Right lobe of liver (tissue), 6 donors: ENCODE measurements at regions not wholly inside any gene's neighbourhood (a gene's known extent, or its start where the extent isn't known, plus 50 kb on each side); places are given as distances from the start of the nearest gene placed in this dataset.

ENCODE experiments used
- ATAC-seq, 4 donors: fragments of 200-7000 bp; cut with Tn5 transposase; one replicate each; pipeline ENCODE4 v1.9.1; 2020; ENCODE audit warnings: mild to moderate bottlenecking in 4 of 4, moderate library complexity in 4 of 4
- DNase-seq, 3 donors: peaks; one replicate each; pipeline ENCODE4 v3.0.0-alpha.2; 2020
- H3K27ac ChIP-seq, 3 donors: fragments of 200-600 bp; one replicate each; pipeline ENCODE4 v1.8.0; 2022
- H3K27me3 ChIP-seq, 2 donors: fragments of 200-600 bp; one replicate each; pipeline ENCODE4 v1.8.0; 2022
- H3K36me3 ChIP-seq, 4 donors: fragments of 200-600 bp; sonication (generic) in 1 of 4; one replicate each; pipeline versions ENCODE4 v1.5.1 to v1.8.0; 2017 to 2022; ENCODE audit warnings: control low read depth in 1 of 4
- H3K4me1 ChIP-seq, 4 donors: fragments of 200-600 bp; sonication (generic) in 1 of 4; one replicate each; pipeline versions ENCODE4 v1.5.1 to v1.8.0; 2017 to 2022; ENCODE audit warnings: control low read depth in 1 of 4
- H3K4me3 ChIP-seq, 3 donors: fragments of 200-600 bp; one replicate each; pipeline ENCODE4 v1.8.0; 2022
- H3K9me3 ChIP-seq, 4 donors: fragments of 200-600 bp; sonication (generic) in 1 of 4; one replicate each; pipeline versions ENCODE4 v1.5.1 to v1.8.0; 2017 to 2022; ENCODE audit warnings: control low read depth in 1 of 4
- POLR2A ChIP-seq: fragments of 450-650 bp; IDR thresholded peaks from one replicate; pipeline ENCODE4 v1.6.1; 2017; ENCODE audit warnings: antibody characterized with exemption, mild to moderate bottlenecking
- WGBS: methylation state at CpG from one replicate; pipeline ENCODE4 v1.1.6; 2018; ENCODE audit warnings: low coverage, low lambda C conversion rate; ENCODE audit not compliant: insufficient coverage; ENCODE audit errors: missing lambda C conversion rate; 5-methylcytosine and 5-hydroxymethylcytosine counted together
- intact Hi-C, 2 donors: fragments of 100-400 bp; cut with DNase I; formaldehyde crosslinking; loops; one replicate each; pipeline versions ENCODE4 v1.11.2 to v1.14.1; 2022
- TF ChIP-seq, protein P1 (sequence below), 4 donors: fragments of 200-600 bp in 3 of 4; fragments of 450-650 bp in 1 of 4; IDR thresholded peaks; one replicate each; pipeline versions ENCODE4 v1.5.1 to v1.8.0; 2016 to 2022; ENCODE audit warnings: antibody characterized with exemption in 4 of 4, mild to moderate bottlenecking in 2 of 4
- donor health status: DM: no; HTN: yes; CAD: no.
- donor health status: DM: no; HTN: no; CAD: no.
- donor health status: DM: no; HTN: no; CAD: no.
- donor health status: DM: no; HTN: yes; CAD: no.
- donor health status: DM: no; HTN: yes; CAD: no.

- ATAC-seq (no peak), DNase-seq (no peak)
- TF ChIP-seq, protein P1, sequence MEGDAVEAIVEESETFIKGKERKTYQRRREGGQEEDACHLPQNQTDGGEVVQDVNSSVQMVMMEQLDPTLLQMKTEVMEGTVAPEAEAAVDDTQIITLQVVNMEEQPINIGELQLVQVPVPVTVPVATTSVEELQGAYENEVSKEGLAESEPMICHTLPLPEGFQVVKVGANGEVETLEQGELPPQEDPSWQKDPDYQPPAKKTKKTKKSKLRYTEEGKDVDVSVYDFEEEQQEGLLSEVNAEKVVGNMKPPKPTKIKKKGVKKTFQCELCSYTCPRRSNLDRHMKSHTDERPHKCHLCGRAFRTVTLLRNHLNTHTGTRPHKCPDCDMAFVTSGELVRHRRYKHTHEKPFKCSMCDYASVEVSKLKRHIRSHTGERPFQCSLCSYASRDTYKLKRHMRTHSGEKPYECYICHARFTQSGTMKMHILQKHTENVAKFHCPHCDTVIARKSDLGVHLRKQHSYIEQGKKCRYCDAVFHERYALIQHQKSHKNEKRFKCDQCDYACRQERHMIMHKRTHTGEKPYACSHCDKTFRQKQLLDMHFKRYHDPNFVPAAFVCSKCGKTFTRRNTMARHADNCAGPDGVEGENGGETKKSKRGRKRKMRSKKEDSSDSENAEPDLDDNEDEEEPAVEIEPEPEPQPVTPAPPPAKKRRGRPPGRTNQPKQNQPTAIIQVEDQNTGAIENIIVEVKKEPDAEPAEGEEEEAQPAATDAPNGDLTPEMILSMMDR (IDR thresholded peaks at IDR 0.05): no peak
- no peak for TF ChIP-seq POLR2A
- no peaks in the 10 kb centered on the region for H3K9me3 ChIP-seq
- intact Hi-C loops: no loop called here
- H3K4me1 ChIP-seq: no peaks in the 10 kb centered on the region
- H3K36me3 ChIP-seq: no peaks in the 10 kb centered on the region
- H3K4me3 ChIP-seq: no peak overlapping the region
- 73% methylated on average over 3 of the region's 3 CpGs for WGBS
- H3K27me3 ChIP-seq: no peaks in the 10 kb centered on the region
- no peak overlapping the region for H3K27ac ChIP-seq
Measured at GRCh38 chr7:15967551-15967950, 281.1 kb upstream of the MEOX2 start.

GRCh38 chr7:15967121-15967520, 280.6 kb upstream of the MEOX2 start:
- Histone ChIP-seq H3K36me3 (no peaks in the 10 kb centered on the region), H3K4me1 (no peaks in the 10 kb centered on the region), H3K27ac (no peak overlapping the region), H3K27me3 (no peaks in the 10 kb centered on the region), H3K4me3 (no peak overlapping the region), H3K9me3 (no peaks in the 10 kb centered on the region)
- no peak for TF ChIP-seq POLR2A
- TF ChIP-seq, protein P1 (IDR thresholded peaks at IDR 0.05): no peak
- intact Hi-C loops: no loop called here
- DNase-seq (no peak), ATAC-seq (no peak)
- 58% methylated on average over 2 of the region's 2 CpGs for WGBS

- DNase-seq: no peak
- TF ChIP-seq, protein P1 (IDR thresholded peaks at IDR 0.05): no peak
- no peak for TF ChIP-seq POLR2A
- H3K9me3 ChIP-seq: no peaks in the 10 kb centered on the region
- no peak overlapping the region for H3K4me3 ChIP-seq
- no peaks in the 10 kb centered on the region for H3K4me1 ChIP-seq
- WGBS: 40% methylated on average over 3 of the region's 3 CpGs
- H3K36me3 ChIP-seq: no peaks in the 10 kb centered on the region
- intact Hi-C loops: no loop called here
- H3K27ac ChIP-seq: no peak overlapping the region
- H3K27me3 ChIP-seq: no peaks in the 10 kb centered on the region
- no peak for ATAC-seq
Measured at GRCh38 chr7:15963206-15963605, 276.7 kb upstream of the MEOX2 start.

DNA sequence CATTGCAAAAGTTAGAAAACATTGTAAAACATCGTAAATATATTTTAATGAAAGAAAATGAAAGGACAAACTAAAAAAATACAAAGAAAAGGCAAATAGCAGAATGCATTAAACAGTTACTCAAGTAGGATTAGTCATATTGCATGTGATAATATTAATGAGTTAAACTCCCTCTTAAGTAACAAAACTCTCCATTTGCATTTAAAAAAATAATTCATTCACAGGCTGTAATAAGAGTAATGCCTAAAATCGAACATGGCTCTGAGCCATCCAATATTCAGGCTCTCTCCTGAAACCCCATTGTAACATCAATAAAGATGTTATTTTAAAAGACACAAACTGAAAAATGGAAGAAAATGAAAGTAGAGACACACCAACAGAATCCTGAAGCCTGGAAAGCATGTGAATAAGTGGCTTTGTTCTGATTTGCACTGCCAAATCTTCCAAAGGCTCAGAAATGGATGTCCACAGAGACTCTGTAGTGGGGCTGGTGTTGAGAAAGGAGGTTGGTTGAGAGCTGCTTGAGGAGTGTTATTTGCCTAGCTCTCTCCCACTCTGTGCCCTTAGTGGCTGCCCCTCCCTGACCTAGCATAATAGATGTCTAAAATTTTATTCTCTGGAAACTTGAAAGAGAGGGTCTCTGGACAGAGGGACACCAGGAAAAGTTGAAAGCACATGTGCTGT, 268.3 kb upstream of the MEOX2 start:
- no peak for TF ChIP-seq POLR2A
- TF ChIP-seq, protein P1 (IDR thresholded peaks at IDR 0.05): no peak
- H3K27me3 ChIP-seq: no peaks in the 10 kb centered on the region
- no peaks in the 10 kb centered on the region for H3K4me1 ChIP-seq
- no peaks in the 10 kb centered on the region for H3K9me3 ChIP-seq
- H3K4me3 ChIP-seq: no peak overlapping the region
- DNase-seq (no peak), ATAC-seq (no peak)
- H3K27ac ChIP-seq: no peak overlapping the region
- 84% methylated on average over 2 of the region's 2 CpGs for WGBS
- intact Hi-C loops: no loop called here
- no peaks in the 10 kb centered on the region for H3K36me3 ChIP-seq
